AG04450 (cell line): ENCODE measurements at regions not wholly inside any gene's neighbourhood (a gene's known extent, or its start where the extent isn't known, plus 50 kb on each side); places are given as distances from the start of the nearest gene placed in this dataset.

ENCODE experiments used
- CTCF ChIA-PET: fragments of 300-600, 350-600 bp; formaldehyde crosslinking; extraction: SDS; loops from one replicate; lab custom pipeline; 2022; ENCODE audit warnings: antibody characterized with exemption, inconsistent platforms; lab: Charles Lee
- POLR2A ChIA-PET: fragments of 350-600 bp; formaldehyde crosslinking; extraction: SDS; loops from one replicate; lab custom pipeline; 2021; ENCODE audit warnings: antibody characterized with exemption, inconsistent platforms; lab: Yijun Ruan, JAX
- DNase-seq: peaks from one replicate; pipeline ENCODE4 v3.0.0-alpha.2; 2011; ENCODE audit warnings: low read depth, low spot score
- H3K27ac ChIP-seq: one replicate; pipeline ENCODE4 v1.5.1; 2012; ENCODE audit warnings: low read depth, low read length, control low read depth
- H3K27me3 ChIP-seq: one replicate; pipeline ENCODE4 v1.6.0; 2012; ENCODE audit warnings: low read length; ENCODE audit not compliant: control insufficient read depth, insufficient read depth
- H3K4me3 ChIP-seq: 2 replicates; pipeline ENCODE4 v1.5.1; 2011; ENCODE audit warnings: mild to moderate bottlenecking, low read depth, low read length, control low read depth
- H3K9me3 ChIP-seq: 2 replicates; pipeline ENCODE4 v1.5.1; 2012; ENCODE audit warnings: low read length; ENCODE audit not compliant: control insufficient read depth, insufficient read depth
- CTCF ChIP-seq: IDR thresholded peaks from 2 replicates; pipeline ENCODE4 v1.5.1; 2011; ENCODE audit warnings: low read depth, low read length, control low read depth, inconsistent platforms

GRCh38 chr18:45403341-45404049, 211.8 kb upstream of the SLC14A2 start:
- ChIA-PET POLR2A (no interaction called here), CTCF (no interaction called here)
- Histone ChIP-seq H3K27me3 (no peaks in the 10 kb centered on the region), H3K27ac (no peak overlapping the region), H3K4me3 (no peak overlapping the region), H3K9me3 (no peaks in the 10 kb centered on the region)
- no peak for DNase-seq
- TF ChIP-seq CTCF = no peak

GRCh38 chr18:45408218-45408617, 207.1 kb upstream of the SLC14A2 start:
- no peak overlapping the region for H3K4me3 ChIP-seq
- no peaks in the 10 kb centered on the region for H3K27me3 ChIP-seq
- no peak for DNase-seq
- H3K27ac ChIP-seq = no peak overlapping the region
- CTCF ChIA-PET = no interaction called here
- TF ChIP-seq CTCF = no peak
- no peaks in the 10 kb centered on the region for H3K9me3 ChIP-seq
- POLR2A ChIA-PET = no interaction called here

GRCh38 chr18:45409971-45410370, 205.3 kb upstream of the SLC14A2 start:
- POLR2A ChIA-PET = no interaction called here

GRCh38 chr18:45412577-45412976, 202.7 kb upstream of the SLC14A2 start:
- ChIA-PET POLR2A (no interaction called here), CTCF (no interaction called here)
- no peak for DNase-seq
- H3K27me3 ChIP-seq = no peaks in the 10 kb centered on the region
- no peaks in the 10 kb centered on the region for H3K9me3 ChIP-seq
- TF ChIP-seq CTCF = no peak
- H3K27ac ChIP-seq = no peak overlapping the region
- H3K4me3 ChIP-seq = no peak overlapping the region

More at GRCh38 chr18:45409971-45410370, 205.3 kb upstream of the SLC14A2 start:
- TF ChIP-seq CTCF = no peak
- Histone ChIP-seq H3K4me3 (no peak overlapping the region), H3K27me3 (no peaks in the 10 kb centered on the region), H3K9me3 (no peaks in the 10 kb centered on the region), H3K27ac (no peak overlapping the region)
- CTCF ChIA-PET = no interaction called here
- DNase-seq = no peak

- H3K27me3 ChIP-seq = no peaks in the 10 kb centered on the region
- POLR2A ChIA-PET = no interaction called here
- no peak overlapping the region for H3K27ac ChIP-seq
- DNase-seq = no peak
- no peaks in the 10 kb centered on the region for H3K9me3 ChIP-seq
- CTCF ChIA-PET = no interaction called here
- no peak for TF ChIP-seq CTCF
- H3K4me3 ChIP-seq = no peak overlapping the region
Measured at GRCh38 chr18:45413180-45413836, 202.0 kb upstream of the SLC14A2 start.
